ENCODE measurements at regions not wholly inside any gene's neighbourhood (a gene's known extent, or its start where the extent isn't known, plus 50 kb on each side); places are given as distances from the start of the nearest gene placed in this dataset.

GRCh38 chr6:8652710-8653109 lies 217.4 kb upstream of the SLC35B3 start:
- Histone ChIP-seq H3K4me1 (ENCODE audit: control insufficient read depth, insufficient read depth, low read length) (no peaks in the 10 kb centered on the region), H3K9me3 (ENCODE audit: control insufficient read depth, low read length) (no peaks in the 10 kb centered on the region), H3K36me3 (ENCODE audit: control insufficient read depth, insufficient read depth, low read length) (no peaks in the 10 kb centered on the region), H3K27me3 (ENCODE audit: control insufficient read depth, insufficient read depth, low read length, poor library complexity, severe bottlenecking) (no peaks in the 10 kb centered on the region), H3K27ac (ENCODE audit: low read depth, low read length) (no peak overlapping the region), H3K9ac (ENCODE audit: extremely low read depth, low read length, poor library complexity, severe bottlenecking) (no peak overlapping the region), H3K4me3 (ENCODE audit: low read length) (no peak overlapping the region)
- peak; percentile 44 for DNase-seq
- no peak overlapping the region for H3K27ac Mint-ChIP-seq
- H3K27me3 Mint-ChIP-seq (ENCODE audit: insufficient read depth) = no peaks in the 10 kb centered on the region
- TF ChIP-seq CTCF (conservative IDR thresholded peaks at IDR 0.05) = no peak
- no peak overlapping the region for H3K4me3 Mint-ChIP-seq
- H3K4me1 Mint-ChIP-seq = no peaks in the 10 kb centered on the region
- H3K36me3 Mint-ChIP-seq (ENCODE audit: low read depth) = no peaks in the 10 kb centered on the region
- WGBS, 2 experiments (ENCODE audit: insufficient coverage in 1 of 2, insufficient read length in 1 of 2) = 72 to 83% methylated on average over 1 to 3 of the region's 3 CpGs
- no peaks in the 10 kb centered on the region for H3K9me3 Mint-ChIP-seq

DNA sequence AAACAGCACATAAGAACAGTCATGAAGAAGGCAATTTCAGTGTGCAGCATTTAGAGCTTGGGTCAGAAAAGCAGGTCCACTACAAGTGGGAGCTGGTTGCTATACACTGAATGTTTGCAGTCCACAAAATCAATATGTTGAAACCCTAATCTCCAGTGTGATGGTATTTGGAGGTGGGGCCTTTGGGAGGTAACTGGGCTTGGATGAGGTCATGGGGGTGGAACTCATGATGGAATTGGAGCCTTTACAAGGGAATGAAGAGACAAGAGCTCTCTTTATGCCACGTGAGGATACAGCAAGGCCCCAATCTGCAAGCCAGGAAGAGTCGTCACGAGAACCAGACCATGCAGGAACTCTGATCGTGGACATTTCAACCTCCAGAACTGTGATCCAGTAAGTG lies 216.7 kb upstream of the SLC35B3 start:
- no peaks in the 10 kb centered on the region for H3K36me3 ChIP-seq (ENCODE audit: control insufficient read depth, insufficient read depth, low read length)
- no peaks in the 10 kb centered on the region for H3K27me3 ChIP-seq (ENCODE audit: control insufficient read depth, insufficient read depth, low read length, poor library complexity, severe bottlenecking)
- H3K4me1 Mint-ChIP-seq = no peaks in the 10 kb centered on the region
- no peak overlapping the region for H3K4me3 ChIP-seq (ENCODE audit: low read length)
- no peaks in the 10 kb centered on the region for H3K9me3 Mint-ChIP-seq
- H3K9me3 ChIP-seq (ENCODE audit: control insufficient read depth, low read length) = no peaks in the 10 kb centered on the region
- no peak for DNase-seq
- H3K4me3 Mint-ChIP-seq = no peak overlapping the region
- no peak for TF ChIP-seq CTCF (conservative IDR thresholded peaks at IDR 0.05)
- no peak overlapping the region for H3K9ac ChIP-seq (ENCODE audit: extremely low read depth, low read length, poor library complexity, severe bottlenecking)
- H3K27ac ChIP-seq (ENCODE audit: low read depth, low read length) = no peak overlapping the region
- no peak overlapping the region for H3K27ac Mint-ChIP-seq
- no peaks in the 10 kb centered on the region for H3K36me3 Mint-ChIP-seq (ENCODE audit: low read depth)
- no peaks in the 10 kb centered on the region for H3K27me3 Mint-ChIP-seq (ENCODE audit: insufficient read depth)
- 94 to 98% methylated on average over 4 of the region's 4 CpGs for WGBS, 2 experiments (ENCODE audit: insufficient coverage in 1 of 2, insufficient read length in 1 of 2)
- H3K4me1 ChIP-seq (ENCODE audit: control insufficient read depth, insufficient read depth, low read length) = no peaks in the 10 kb centered on the region

DNA sequence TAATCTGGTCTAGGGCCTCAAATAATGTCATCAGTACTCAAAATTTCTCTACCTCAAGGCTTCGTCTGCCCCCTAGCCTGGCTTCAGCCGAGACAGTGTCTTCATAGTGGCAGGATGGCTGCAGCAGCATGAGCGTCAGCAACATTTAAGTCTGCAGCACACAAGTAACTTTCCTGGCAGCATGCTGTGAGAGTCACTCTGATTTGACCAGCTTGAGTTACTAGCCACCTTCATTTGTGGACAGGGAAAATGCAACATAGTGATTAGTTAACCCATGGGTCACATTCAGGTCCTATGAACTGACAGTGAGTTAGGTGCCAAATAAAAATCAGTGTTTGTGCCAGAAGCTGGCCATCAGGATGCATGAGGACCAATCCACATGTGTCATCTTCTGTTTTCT lies 209.9 kb upstream of the SLC35B3 start:
- Histone ChIP-seq H3K27ac (ENCODE audit: low read depth, low read length) (no peak overlapping the region), H3K9ac (ENCODE audit: extremely low read depth, low read length, poor library complexity, severe bottlenecking) (no peak overlapping the region), H3K4me1 (ENCODE audit: control insufficient read depth, insufficient read depth, low read length) (no peaks in the 10 kb centered on the region), H3K36me3 (ENCODE audit: control insufficient read depth, insufficient read depth, low read length) (no peaks in the 10 kb centered on the region), H3K4me3 (ENCODE audit: low read length) (no peak overlapping the region), H3K27me3 (ENCODE audit: control insufficient read depth, insufficient read depth, low read length, poor library complexity, severe bottlenecking) (no peaks in the 10 kb centered on the region), H3K9me3 (ENCODE audit: control insufficient read depth, low read length) (peaks cover 6% of the 10 kb centered on the region)
- DNase-seq = no peak
- H3K27ac Mint-ChIP-seq = no peak overlapping the region
- no peak for TF ChIP-seq CTCF (conservative IDR thresholded peaks at IDR 0.05)
- H3K36me3 Mint-ChIP-seq (ENCODE audit: low read depth) = no peaks in the 10 kb centered on the region
- 97% methylated on average over 3 of the region's 3 CpGs; no CpG with 5 or more reads in 1 of the 2 experiments for WGBS, 2 experiments (ENCODE audit: insufficient coverage in 1 of 2, insufficient read length in 1 of 2)
- H3K27me3 Mint-ChIP-seq (ENCODE audit: insufficient read depth) = peaks cover under 1% of the 10 kb centered on the region
- H3K4me3 Mint-ChIP-seq = no peak overlapping the region
- H3K4me1 Mint-ChIP-seq = peaks cover 10% of the 10 kb centered on the region
- peaks cover 7% of the 10 kb centered on the region for H3K9me3 Mint-ChIP-seq

Measured in endodermal cell (in vitro differentiated cells).